SK-N-MC (cell line): ENCODE measurements at regions not wholly inside any gene's neighbourhood (a gene's known extent, or its start where the extent isn't known, plus 50 kb on each side); places are given as distances from the start of the nearest gene placed in this dataset.

Source experiments
- EZH2 ChIP-seq: fragments of 200-600 bp; sonication (generic); IDR thresholded peaks from one replicate; pipeline ENCODE4 v1.6.1; 2017; ENCODE audit warnings: antibody characterized with exemption
- FOXP2 ChIP-seq: optimal IDR thresholded peaks from 2 replicates; pipeline ENCODE3; 2011; ENCODE audit warnings: mild to moderate bottlenecking, moderate library complexity; ENCODE audit not compliant: insufficient read depth; ENCODE audit errors: extremely low read length, control extremely low read depth
- POLR2AphosphoS5 ChIP-seq: IDR thresholded peaks from 2 replicates; pipeline ENCODE4 v1.6.1; 2012; ENCODE audit warnings: mild to moderate bottlenecking, low read depth, low read length, borderline replicate concordance

DNA sequence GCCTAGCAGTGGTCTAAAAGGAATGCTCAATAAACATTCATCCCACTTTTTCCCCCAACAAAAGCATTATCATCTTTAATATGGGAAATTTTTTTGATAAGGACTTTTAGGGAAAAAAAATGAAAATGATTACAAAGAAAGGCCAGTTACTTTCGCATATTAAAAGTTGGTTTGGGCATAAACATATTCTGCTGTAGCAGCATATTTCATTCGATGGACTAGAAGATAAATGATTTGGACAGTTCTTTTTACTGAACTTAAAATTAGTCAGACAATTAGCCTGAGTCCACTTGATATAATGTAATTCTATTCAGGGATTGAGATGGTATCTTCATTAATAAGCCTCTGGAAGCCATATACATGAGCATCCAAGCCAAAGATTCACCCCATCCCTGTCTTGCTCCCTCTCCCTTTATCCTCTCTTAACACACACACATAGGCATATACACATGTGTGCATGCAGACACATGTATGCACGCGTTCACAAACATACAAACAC, 299.1 kb downstream of the NUAK1 start:
- TF ChIP-seq POLR2AphosphoS5 (no peak), EZH2 (no peak), FOXP2 (no peak)
